Spleen (tissue), 7 donors: ENCODE measurements at regions not wholly inside any gene's neighbourhood (a gene's known extent, or its start where the extent isn't known, plus 50 kb on each side); places are given as distances from the start of the nearest gene placed in this dataset.

Experiments
- POLR2A ChIP-seq, 3 donors: fragments of 450-650 bp; IDR thresholded peaks; one replicate each; pipeline ENCODE4 v1.5.1; 2017; ENCODE audit warnings: antibody characterized with exemption in 3 of 3, mild to moderate bottlenecking in 1 of 3
- TF ChIP-seq, protein P1 (sequence below), 11 experiments: fragments of 200-600 bp in 7 of 11; fragments of 450-650 bp in 4 of 11; sonication (generic) in 4 of 11; IDR thresholded peaks in 8 of 11; conservative IDR thresholded peaks in 3 of 11; 1 replicate in 7 of 11; 2 replicates in 4 of 11; pipeline versions ENCODE4 v1.4.0 to v1.8.0; 2016 to 2021; ENCODE audit warnings: antibody characterized with exemption in 11 of 11, inconsistent platforms in 4 of 11, mild to moderate bottlenecking in 1 of 11
- donor health status: DM: no; HTN: no; CAD: no; lungs with moderate emphysema.
- donor health status: DM: no; HTN: no; CAD: no.
- donor health status: DM: no; HTN: no; CAD: no.

DNA sequence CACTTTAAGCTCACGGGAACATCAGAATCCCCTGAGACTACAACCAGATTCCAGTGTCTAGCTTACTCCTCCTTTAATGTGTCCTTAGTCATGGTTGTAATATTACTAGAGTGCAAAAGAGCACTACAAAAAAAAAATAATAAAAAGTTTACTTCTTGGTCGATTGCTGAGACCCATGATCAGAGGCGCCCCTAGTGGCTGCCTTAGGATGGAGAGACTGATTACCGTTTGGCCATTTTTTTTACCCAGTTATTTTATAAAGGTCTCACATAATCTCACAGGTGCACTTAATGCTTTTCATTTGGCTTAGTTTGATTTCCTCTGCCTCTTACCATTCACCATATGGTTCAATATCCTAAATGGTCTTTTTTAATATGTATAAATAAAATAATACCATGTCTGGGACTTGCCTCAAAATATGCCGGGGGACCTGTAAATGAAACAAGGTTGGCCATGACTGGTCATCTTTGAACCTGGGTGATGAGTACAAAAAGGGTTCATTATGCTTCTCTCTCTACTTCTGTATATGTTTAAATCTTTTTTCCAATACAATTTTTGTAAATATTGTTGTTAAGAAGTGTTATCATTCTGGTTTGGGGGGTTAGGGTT, 331.5 kb upstream of the NFE2L3 start:
- TF ChIP-seq POLR2A (IDR thresholded peaks at IDR 0.05): no peak
- TF ChIP-seq, protein P1, sequence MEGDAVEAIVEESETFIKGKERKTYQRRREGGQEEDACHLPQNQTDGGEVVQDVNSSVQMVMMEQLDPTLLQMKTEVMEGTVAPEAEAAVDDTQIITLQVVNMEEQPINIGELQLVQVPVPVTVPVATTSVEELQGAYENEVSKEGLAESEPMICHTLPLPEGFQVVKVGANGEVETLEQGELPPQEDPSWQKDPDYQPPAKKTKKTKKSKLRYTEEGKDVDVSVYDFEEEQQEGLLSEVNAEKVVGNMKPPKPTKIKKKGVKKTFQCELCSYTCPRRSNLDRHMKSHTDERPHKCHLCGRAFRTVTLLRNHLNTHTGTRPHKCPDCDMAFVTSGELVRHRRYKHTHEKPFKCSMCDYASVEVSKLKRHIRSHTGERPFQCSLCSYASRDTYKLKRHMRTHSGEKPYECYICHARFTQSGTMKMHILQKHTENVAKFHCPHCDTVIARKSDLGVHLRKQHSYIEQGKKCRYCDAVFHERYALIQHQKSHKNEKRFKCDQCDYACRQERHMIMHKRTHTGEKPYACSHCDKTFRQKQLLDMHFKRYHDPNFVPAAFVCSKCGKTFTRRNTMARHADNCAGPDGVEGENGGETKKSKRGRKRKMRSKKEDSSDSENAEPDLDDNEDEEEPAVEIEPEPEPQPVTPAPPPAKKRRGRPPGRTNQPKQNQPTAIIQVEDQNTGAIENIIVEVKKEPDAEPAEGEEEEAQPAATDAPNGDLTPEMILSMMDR (IDR thresholded peaks at IDR 0.05 in 8 of 11, conservative IDR thresholded peaks at IDR 0.05 in 3 of 11): peak in 4 of 11 experiments; percentile 34 to 40 (median 38)
